Neural progenitor cell (in vitro differentiated cells): ENCODE measurements at regions not wholly inside any gene's neighbourhood (a gene's known extent, or its start where the extent isn't known, plus 50 kb on each side); places are given as distances from the start of the nearest gene placed in this dataset.

Source experiments
- DNase-seq: peaks from one replicate; pipeline ENCODE4 v3.0.0-alpha.2; 2016; ENCODE audit warnings: low spot score
- H2AFZ ChIP-seq: fragments of 200-600 bp; sonication (generic); replicated peaks from 2 replicates; pipeline ENCODE4 v1.6.1; 2016; ENCODE audit warnings: antibody characterized with exemption
- H3F3A ChIP-seq: fragments of 200-600 bp; sonication (generic); 2 replicates; pipeline ENCODE4 v1.6.1; 2016; ENCODE audit warnings: antibody characterized with exemption, low read depth
- H3K27ac ChIP-seq: fragments of 200-600 bp; sonication (generic); 2 replicates; pipeline ENCODE4 v1.5.1; 2016; ENCODE audit warnings: mild to moderate bottlenecking
- H3K27me3 ChIP-seq: fragments of 200-600 bp; sonication (generic); 2 replicates; pipeline ENCODE4 v1.6.1; 2016; ENCODE audit warnings: mild to moderate bottlenecking, moderate library complexity
- H3K36me3 ChIP-seq: fragments of 200-600 bp; sonication (generic); 2 replicates; pipeline ENCODE4 v1.5.1; 2016
- H3K4me1 ChIP-seq: fragments of 200-600 bp; sonication (generic); 2 replicates; pipeline ENCODE4 v1.6.1; 2016; ENCODE audit warnings: mixed run types
- H3K4me2 ChIP-seq: fragments of 200-600 bp; sonication (generic); 2 replicates; pipeline ENCODE4 v1.6.1; 2016
- H3K4me3 ChIP-seq: fragments of 200-600 bp; sonication (generic); 2 replicates; pipeline ENCODE4 v1.5.1; 2016
- H3K79me2 ChIP-seq: fragments of 200-600 bp; sonication (generic); 2 replicates; pipeline ENCODE4 v1.6.1; 2016; ENCODE audit warnings: low read depth
- H3K9ac ChIP-seq: fragments of 200-600 bp; sonication (generic); 2 replicates; pipeline ENCODE4 v1.6.1; 2016
- H3K9me3 ChIP-seq: fragments of 200-600 bp; sonication (generic); 2 replicates; pipeline ENCODE4 v1.5.1; 2016; ENCODE audit warnings: low read depth
- H4K20me1 ChIP-seq: fragments of 200-600 bp; sonication (generic); 2 replicates; pipeline ENCODE4 v1.6.1; 2016; ENCODE audit warnings: low read depth
- H3K27ac Mint-ChIP-seq: 3 replicates; pipeline ENCODE4 v1.8.0; 2021; ENCODE audit warnings: mixed read lengths
- H3K27me3 Mint-ChIP-seq: 2 replicates; pipeline ENCODE4 v1.8.0; 2022; ENCODE audit warnings: low read depth, mild to moderate bottlenecking, inconsistent platforms, moderate library complexity, mixed read lengths; ENCODE audit not compliant: insufficient read depth
- H3K36me3 Mint-ChIP-seq: 3 replicates; pipeline ENCODE4 v1.8.0; 2021; ENCODE audit warnings: mixed read lengths
- H3K4me1 Mint-ChIP-seq: 3 replicates; pipeline ENCODE4 v1.8.0; 2021; ENCODE audit warnings: mixed read lengths
- H3K4me3 Mint-ChIP-seq: 3 replicates; pipeline ENCODE4 v1.8.0; 2021; ENCODE audit warnings: mild to moderate bottlenecking, moderate library complexity, mixed read lengths
- H3K9me3 Mint-ChIP-seq: 3 replicates; pipeline ENCODE4 v1.8.0; 2020; ENCODE audit warnings: mixed read lengths
- CTCF ChIP-seq: fragments of 200-600 bp; sonication (generic); IDR thresholded peaks from 2 replicates; pipeline ENCODE4 v1.5.1; 2017; ENCODE audit warnings: antibody characterized with exemption, mild to moderate bottlenecking
- EZH2 ChIP-seq: fragments of 200-600 bp; sonication (generic); IDR thresholded peaks from 2 replicates; pipeline ENCODE4 v1.6.1; 2017; ENCODE audit warnings: antibody characterized with exemption, mild to moderate bottlenecking, moderate library complexity
- EZH2phosphoT487 ChIP-seq: fragments of 200-600 bp; sonication (generic); IDR thresholded peaks from 2 replicates; pipeline ENCODE4 v1.6.1; 2017; ENCODE audit warnings: antibody characterized with exemption

GRCh38 chr5:26482076-26482809 lies 556.1 kb downstream of the CDH9 start:
- Mint-ChIP-seq H3K27ac (no peak overlapping the region), H3K4me3 (no peak overlapping the region), H3K4me1 (peaks cover 5% of the 10 kb centered on the region), H3K27me3 (peaks cover 3% of the 10 kb centered on the region), H3K9me3 (peaks cover 15% of the 10 kb centered on the region), H3K36me3 (no peaks in the 10 kb centered on the region)
- Histone ChIP-seq H3K27me3 (no peaks in the 10 kb centered on the region), H3K79me2 (no peaks in the 10 kb centered on the region), H3K9me3 (no peaks in the 10 kb centered on the region), H3K36me3 (no peaks in the 10 kb centered on the region), H3K9ac (no peak overlapping the region), H2AFZ (peak overlapping the region; percentile 26), H3K27ac (no peak overlapping the region), H3F3A (no peaks in the 10 kb centered on the region), H4K20me1 (no peaks in the 10 kb centered on the region), H3K4me1 (no peaks in the 10 kb centered on the region), H3K4me3 (no peak overlapping the region), H3K4me2 (no peak overlapping the region)
- no peak for DNase-seq
- TF ChIP-seq EZH2 = no peak
- TF ChIP-seq EZH2phosphoT487 = no peak
- TF ChIP-seq CTCF = no peak

GRCh38 chr5:26470439-26470838 lies 567.9 kb downstream of the CDH9 start:
- Mint-ChIP-seq H3K4me1 (no peaks in the 10 kb centered on the region), H3K9me3 (peaks cover 4% of the 10 kb centered on the region)
- no peak for DNase-seq

GRCh38 chr5:26439121-26439520 lies 599.3 kb downstream of the CDH9 start:
- Mint-ChIP-seq H3K9me3 (no peaks in the 10 kb centered on the region), H3K27me3 (no peaks in the 10 kb centered on the region), H3K4me1 (no peaks in the 10 kb centered on the region)

More at GRCh38 chr5:26470439-26470838, 567.9 kb downstream of the CDH9 start:
- no peaks in the 10 kb centered on the region for H3F3A ChIP-seq
- Mint-ChIP-seq H3K27me3 (no peaks in the 10 kb centered on the region), H3K27ac (no peak overlapping the region), H3K4me3 (no peak overlapping the region), H3K36me3 (no peaks in the 10 kb centered on the region)
- H3K36me3 ChIP-seq = no peaks in the 10 kb centered on the region
- H3K27ac ChIP-seq = no peak overlapping the region
- no peak overlapping the region for H3K4me2 ChIP-seq
- no peak overlapping the region for H3K4me3 ChIP-seq
- no peaks in the 10 kb centered on the region for H3K9me3 ChIP-seq
- TF ChIP-seq EZH2phosphoT487 (no peak), EZH2 (no peak), CTCF (no peak)
- H3K79me2 ChIP-seq = no peaks in the 10 kb centered on the region
- H4K20me1 ChIP-seq = no peaks in the 10 kb centered on the region
- no peak overlapping the region for H3K9ac ChIP-seq
- no peaks in the 10 kb centered on the region for H3K27me3 ChIP-seq
- no peak overlapping the region for H2AFZ ChIP-seq
- no peaks in the 10 kb centered on the region for H3K4me1 ChIP-seq

More at GRCh38 chr5:26439121-26439520, 599.3 kb downstream of the CDH9 start:
- DNase-seq = no peak
- no peak for TF ChIP-seq EZH2
- TF ChIP-seq CTCF = no peak
- no peak for TF ChIP-seq EZH2phosphoT487
- Mint-ChIP-seq H3K4me3 (no peak overlapping the region), H3K36me3 (no peaks in the 10 kb centered on the region), H3K27ac (no peak overlapping the region)
- Histone ChIP-seq H3K9me3 (no peaks in the 10 kb centered on the region), H3F3A (no peaks in the 10 kb centered on the region), H3K4me3 (no peak overlapping the region), H3K4me2 (no peak overlapping the region), H3K36me3 (no peaks in the 10 kb centered on the region), H2AFZ (no peak overlapping the region), H3K27me3 (no peaks in the 10 kb centered on the region), H3K27ac (no peak overlapping the region), H3K79me2 (no peaks in the 10 kb centered on the region), H3K4me1 (no peaks in the 10 kb centered on the region), H4K20me1 (no peaks in the 10 kb centered on the region), H3K9ac (no peak overlapping the region)
